Spleen (tissue), 7 donors: ENCODE measurements at regions not wholly inside any gene's neighbourhood (a gene's known extent, or its start where the extent isn't known, plus 50 kb on each side); places are given as distances from the start of the nearest gene placed in this dataset.

Experiments
- POLR2A ChIP-seq, 3 donors: fragments of 450-650 bp; IDR thresholded peaks; one replicate each; pipeline ENCODE4 v1.5.1; 2017; ENCODE audit warnings: antibody characterized with exemption in 3 of 3, mild to moderate bottlenecking in 1 of 3
- TF ChIP-seq, protein P1 (sequence below), 11 experiments: fragments of 200-600 bp in 7 of 11; fragments of 450-650 bp in 4 of 11; sonication (generic) in 4 of 11; IDR thresholded peaks in 8 of 11; conservative IDR thresholded peaks in 3 of 11; 1 replicate in 7 of 11; 2 replicates in 4 of 11; pipeline versions ENCODE4 v1.4.0 to v1.8.0; 2016 to 2021; ENCODE audit warnings: antibody characterized with exemption in 11 of 11, inconsistent platforms in 4 of 11, mild to moderate bottlenecking in 1 of 11
- donor health status: DM: no; HTN: no; CAD: no; lungs with moderate emphysema.
- donor health status: DM: no; HTN: no; CAD: no.
- donor health status: DM: no; HTN: no; CAD: no.

DNA sequence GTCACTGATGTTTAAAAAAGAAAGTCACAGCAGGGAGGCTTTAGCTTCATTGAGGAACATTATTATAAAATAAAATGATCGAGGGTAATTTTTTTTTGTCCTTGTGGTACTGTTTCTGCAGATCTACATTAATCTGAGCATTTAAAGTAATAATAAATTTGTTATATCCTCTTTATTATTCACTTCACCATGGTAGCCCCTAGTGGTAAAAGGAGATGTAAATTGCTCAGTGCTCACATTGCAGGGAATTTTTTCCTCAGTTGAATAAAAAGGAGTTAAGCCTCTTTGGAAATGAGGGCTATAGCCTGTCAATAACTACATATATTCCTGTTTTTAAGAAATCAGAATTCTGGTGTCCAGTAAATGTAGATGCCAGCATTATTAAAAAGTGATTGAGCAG lies 99.7 kb upstream of the VPREB1 start:
- TF ChIP-seq, protein P1, sequence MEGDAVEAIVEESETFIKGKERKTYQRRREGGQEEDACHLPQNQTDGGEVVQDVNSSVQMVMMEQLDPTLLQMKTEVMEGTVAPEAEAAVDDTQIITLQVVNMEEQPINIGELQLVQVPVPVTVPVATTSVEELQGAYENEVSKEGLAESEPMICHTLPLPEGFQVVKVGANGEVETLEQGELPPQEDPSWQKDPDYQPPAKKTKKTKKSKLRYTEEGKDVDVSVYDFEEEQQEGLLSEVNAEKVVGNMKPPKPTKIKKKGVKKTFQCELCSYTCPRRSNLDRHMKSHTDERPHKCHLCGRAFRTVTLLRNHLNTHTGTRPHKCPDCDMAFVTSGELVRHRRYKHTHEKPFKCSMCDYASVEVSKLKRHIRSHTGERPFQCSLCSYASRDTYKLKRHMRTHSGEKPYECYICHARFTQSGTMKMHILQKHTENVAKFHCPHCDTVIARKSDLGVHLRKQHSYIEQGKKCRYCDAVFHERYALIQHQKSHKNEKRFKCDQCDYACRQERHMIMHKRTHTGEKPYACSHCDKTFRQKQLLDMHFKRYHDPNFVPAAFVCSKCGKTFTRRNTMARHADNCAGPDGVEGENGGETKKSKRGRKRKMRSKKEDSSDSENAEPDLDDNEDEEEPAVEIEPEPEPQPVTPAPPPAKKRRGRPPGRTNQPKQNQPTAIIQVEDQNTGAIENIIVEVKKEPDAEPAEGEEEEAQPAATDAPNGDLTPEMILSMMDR (IDR thresholded peaks at IDR 0.05 in 8 of 11, conservative IDR thresholded peaks at IDR 0.05 in 3 of 11): no peak
- TF ChIP-seq POLR2A (IDR thresholded peaks at IDR 0.05): no peak
